Stimulated activated CD8-positive, alpha-beta memory T cell treated with anti-CD3 and anti-CD28 coated beads, Interleukin-12 subunit alpha, Interleukin-12 subunit beta, amount 100 ng/mL, for 1 hour (primary cell): ENCODE measurements at regions not wholly inside any gene's neighbourhood (a gene's known extent, or its start where the extent isn't known, plus 50 kb on each side); places are given as distances from the start of the nearest gene placed in this dataset.
"Not testable (repeated sequence)": the region's sequence is repeated elsewhere in the genome, so short reads cannot be mapped to it uniquely, and the experiment has no call there.

Source experiments
- DNase-seq: peaks from one replicate; pipeline ENCODE4 v3.0.0-alpha.2; 2020; ENCODE audit warnings: low read depth

DNA sequence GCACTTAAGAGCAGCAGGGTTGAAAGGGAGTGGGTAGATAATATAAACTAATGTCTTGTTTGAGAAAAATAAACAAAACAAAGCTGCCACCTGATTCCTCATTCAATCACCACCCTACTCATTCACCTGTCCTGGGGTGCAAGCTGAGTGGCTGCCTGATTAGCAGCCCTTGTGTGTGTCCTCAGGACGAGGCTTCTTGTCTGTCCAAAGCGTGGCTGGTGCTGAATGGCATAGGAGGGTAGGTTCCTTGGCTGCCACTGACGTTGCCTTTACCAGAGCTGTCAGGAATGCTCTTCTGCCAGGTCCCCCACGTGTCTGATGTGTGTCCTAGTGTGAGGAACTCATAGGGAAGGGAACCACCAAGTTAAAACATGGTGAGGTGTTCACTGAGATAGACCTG, 146.6 kb upstream of the SLC24A2 start:
- DNase-seq: no peak

DNA sequence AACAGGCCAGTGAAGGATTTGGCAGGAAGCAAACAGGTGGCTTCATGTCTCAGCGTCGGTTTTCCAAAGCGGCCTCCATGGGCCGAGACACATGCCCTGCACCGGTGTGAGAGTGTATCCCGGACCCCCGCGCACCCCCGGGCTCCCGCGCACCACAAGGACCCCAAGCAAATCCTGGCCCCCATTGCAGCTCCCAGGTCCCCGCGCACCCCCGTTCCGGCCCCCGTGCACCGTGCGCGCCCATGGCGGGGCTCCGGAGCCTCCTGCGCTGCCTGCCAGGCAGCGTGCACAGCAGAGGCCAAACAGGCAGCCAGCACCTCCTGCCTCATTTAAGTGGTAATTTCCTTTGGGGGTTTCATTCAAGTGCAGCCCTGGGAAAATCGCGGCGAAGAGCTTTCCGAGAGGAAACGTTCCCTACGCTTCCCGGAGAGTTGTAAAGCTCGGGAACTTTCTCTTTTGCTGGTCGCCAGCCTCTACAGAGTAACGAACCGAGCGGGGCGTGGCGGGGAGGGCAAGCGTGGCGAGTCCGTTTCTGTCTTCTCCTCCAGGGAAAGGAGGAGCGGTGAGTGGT, 145.5 kb upstream of the SLC24A2 start:
- no peak for DNase-seq

DNA sequence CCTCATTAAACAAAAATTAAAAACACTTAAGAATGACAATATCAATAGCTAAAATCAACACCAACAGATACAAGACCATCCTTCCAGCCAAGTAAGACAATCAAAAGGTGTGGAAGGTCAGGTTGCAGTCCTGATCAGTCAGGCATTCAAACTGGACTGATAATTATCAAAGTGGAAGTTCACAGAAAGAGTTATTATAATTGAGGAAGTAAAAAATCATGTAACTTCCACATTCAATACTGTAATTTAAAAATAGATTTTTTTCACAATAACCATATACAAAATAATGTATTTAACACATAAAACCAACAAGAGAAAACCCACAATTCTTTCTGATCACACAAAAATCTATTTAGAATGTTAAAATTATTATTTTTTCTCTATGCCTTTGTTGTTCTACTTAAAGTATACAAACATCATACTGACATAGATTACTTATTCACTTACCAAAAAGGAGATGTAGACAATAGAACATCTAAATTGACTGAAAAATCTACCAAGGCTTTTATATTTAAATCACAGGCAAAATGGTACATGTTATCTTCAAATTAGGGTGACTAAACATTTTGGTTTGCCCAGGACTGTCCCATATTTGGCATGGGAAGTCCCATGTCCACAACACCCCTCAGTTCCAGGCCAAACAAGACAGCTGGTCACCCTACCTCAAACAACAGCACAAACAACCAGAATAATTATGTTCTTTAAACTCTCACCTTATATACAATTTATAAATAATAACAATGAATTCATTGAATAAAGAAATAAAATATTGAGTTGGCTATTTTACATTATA, 142.5 kb upstream of the SLC24A2 start:
- DNase-seq: no peak

DNA sequence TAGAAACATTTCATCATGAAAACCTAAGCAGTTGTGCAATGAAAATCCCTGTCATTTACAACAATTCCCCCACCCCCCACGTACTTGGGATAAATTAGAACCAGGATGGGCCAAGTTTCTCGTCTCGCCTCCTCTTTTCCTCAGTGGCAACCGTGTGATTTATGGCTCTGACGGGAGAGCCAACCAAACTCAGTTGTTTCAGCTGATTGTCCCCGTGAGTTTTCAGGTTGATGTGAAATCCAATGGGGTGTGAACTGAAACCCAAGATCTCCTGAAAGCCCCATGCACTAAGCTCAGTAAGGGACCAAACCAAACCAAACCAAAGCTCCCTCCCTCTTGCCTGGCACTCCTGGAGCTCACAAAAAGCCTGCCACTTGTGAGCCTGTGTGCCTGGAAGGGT, 138.7 kb upstream of the SLC24A2 start:
- DNase-seq: no peak

DNA sequence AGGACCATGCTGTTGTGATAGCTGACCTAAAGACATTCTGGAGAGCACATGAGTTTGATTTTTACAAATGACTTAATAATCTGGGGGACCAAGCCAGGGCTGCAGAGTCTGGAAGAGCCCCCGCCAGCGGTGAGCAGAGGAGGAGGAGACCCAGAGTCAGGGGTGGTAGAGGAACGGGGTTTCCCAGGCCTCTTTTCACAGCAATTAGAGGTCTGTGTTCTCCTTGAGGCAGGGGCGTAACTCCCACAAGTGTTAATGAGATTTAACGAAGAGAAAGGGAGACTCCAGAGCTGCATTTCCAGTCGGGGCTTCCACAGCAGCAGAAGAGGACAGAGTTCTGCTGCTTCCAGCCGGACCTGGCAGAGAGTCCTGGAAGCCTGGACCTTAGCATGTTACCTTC, 137.9 kb upstream of the SLC24A2 start:
- no peak for DNase-seq

DNA sequence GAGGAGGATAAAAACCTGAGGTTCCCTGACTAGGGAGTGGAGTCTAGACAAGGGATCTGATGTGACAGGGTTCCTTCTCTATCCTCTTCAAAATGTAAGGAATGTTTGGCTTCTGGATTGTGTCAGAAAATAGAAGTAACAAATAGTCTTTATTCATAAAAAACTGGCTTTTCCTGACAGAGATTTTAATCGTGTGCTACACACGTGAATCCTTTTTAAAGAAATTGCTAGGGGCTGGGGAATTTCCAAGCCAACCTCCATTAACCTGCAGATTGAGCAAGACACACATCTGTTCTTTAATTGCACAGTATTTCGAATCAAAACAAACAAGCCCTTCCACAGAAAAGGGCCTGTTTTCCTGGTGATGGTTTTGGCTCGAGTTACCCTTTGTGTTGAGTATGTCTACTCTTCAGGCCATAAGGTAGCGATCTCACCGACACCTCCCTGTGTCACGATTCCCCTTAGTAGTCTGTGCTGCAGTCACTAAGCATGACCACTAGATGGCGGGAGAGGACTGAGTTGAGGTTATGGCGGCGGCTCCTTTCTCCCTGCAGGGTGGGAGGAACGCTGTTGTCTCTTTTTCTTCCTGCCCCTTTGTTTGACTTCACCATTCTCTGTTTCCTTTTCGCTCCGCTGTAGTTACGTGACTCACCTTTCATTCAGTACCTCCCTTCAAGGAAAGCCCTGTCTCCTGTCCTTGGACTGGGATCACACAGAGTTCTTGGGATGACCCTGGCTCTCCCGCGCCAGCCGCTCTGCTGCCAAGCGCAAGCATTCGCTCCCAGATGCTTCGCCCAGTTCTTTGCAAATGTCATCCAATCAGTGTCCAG, 137.1 kb upstream of the SLC24A2 start:
- peak; percentile 66 for DNase-seq

DNA sequence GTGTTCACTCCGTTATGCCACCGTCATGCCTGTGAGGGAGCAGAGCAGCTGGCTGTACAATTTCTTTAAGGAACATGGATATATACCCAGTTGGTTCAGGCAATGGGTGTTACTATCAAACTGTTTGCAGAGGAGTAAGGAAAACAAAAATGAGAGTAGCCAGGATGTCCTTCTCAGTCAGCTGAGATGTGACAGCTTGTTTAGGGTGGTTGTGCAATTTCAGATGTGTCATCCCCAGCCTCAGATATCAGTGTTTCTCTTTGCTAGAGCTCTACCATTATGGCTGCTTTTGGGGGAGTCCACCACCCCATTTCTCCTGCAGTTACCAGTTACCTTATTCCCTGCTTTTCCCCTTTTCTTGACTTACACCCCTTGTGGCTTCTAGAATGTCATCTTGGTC, 135.2 kb upstream of the SLC24A2 start:
- DNase-seq: no peak

DNA sequence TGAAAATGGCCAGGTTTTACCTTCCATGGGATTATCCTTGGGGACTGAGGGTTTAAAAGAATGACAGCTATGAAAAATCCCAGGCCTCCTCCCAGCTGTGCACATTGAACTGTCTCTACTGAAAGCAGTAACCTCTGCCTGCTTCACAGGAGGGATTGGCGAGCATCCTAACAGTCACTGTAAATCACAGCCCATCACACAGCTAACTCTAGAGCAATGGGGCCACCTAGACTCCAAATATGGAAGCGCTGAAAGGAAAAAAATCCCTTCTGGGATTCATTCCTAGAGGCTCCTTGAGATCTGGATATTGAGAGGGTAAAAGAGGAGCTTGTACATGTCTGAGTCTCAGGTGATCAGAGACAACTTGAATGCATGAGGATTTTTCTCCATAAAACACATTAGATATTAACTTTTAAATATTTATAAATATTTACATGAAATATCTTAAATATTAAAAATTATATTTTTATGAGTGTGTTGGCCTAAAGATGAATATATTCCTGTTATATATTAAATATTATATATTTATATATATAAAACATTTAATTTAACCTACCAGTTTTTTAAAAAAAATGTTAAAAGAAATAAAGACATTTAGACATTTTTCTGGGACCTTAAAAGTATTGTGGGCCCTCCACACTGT, 133.8 kb upstream of the SLC24A2 start:
- DNase-seq: no peak

DNA sequence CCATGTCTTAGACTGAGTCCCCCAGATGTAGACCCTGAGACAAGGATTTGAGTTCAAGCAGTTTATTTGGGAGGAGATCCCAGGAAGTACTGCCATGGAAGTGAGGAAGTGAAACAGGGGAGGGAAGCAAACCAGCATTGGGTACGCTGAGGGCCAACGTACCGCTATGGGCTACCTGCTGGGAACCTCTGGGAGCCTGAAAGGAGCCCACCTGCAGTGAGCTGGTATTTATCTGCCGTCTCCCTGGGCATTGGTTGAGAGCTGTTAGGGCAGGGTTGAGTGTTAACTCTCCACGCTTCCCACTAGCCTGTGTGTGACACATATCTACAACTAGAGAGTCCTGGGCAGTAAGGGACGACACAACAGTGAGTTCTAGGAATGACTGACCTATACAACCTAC, 131.6 kb upstream of the SLC24A2 start:
- no peak for DNase-seq

DNA sequence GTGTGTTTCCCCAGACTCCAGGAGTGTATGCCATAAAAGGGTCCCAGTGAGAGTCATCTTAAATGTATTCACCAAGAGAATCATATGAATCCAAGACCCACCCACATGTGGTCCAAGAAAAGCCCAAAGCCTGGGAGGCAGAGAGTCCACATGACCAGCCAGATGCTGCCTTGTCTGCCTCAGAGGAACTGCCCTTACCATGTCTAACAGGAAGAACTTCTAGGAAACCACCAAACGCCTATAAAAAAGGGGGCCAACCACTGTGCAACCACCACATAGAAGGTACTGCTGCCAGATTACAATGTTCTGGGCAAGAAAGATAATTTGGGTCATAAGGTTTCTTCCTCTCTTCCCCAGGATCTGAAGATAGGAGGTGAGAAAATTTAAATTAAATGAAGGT, 129.8 kb upstream of the SLC24A2 start:
- no peak for DNase-seq

DNA sequence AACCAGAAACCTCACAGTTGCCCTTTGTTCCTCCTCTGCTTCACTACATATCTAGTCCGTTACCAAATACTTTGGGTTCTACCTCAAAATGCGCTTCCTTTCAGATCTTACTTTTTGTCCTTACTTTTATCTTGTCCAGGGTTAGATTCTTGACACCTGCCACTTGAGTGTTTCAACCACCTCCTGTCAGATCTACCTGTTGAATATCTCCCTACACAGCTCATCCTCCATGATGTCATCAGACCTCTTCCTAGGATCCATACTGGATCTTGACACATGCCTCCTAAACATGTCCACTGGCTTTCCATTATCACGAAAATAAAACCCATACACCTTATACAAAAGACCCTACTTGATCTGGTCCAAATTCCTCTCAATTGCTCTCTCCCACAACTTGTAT, 125.2 kb upstream of the SLC24A2 start:
- no peak for DNase-seq

DNA sequence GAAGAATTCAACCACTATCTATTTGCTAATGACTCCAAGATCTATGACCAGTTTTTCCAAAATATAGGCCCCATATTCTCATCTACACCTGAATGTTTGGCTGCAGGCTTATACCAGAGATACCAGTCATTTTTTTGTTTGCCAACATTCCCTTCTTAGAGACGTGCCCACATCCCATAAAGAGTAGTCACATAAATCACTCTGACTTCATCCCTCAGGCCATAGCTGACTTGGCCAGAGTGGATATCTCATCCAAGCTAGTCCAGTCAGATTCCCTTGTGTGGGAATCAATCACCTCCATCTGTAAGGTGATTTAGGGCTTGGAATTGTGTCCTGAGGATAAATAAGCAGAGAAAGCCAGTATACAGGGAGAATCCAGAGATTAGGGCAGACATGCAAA, 124.3 kb upstream of the SLC24A2 start:
- DNase-seq: no peak

DNA sequence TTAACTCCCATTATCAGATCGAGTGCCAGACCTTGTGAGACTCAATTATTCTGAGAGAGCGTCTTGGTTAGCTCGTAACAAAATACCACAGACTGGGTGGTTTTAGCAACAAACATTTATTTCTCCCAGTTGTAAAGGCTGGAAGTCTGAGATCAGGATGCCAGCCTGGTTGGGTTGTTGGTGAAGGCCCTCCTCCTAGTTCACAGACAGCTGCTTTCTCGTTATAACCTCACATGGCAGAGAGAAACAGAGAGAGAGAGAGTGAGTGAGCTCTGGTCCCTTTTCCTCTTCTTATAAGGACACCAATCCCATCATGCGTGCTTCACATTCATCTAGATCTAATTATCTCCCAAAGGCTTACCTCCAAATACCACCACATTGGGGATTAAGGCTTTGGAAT, 114.2 kb upstream of the SLC24A2 start:
- DNase-seq: no peak

DNA sequence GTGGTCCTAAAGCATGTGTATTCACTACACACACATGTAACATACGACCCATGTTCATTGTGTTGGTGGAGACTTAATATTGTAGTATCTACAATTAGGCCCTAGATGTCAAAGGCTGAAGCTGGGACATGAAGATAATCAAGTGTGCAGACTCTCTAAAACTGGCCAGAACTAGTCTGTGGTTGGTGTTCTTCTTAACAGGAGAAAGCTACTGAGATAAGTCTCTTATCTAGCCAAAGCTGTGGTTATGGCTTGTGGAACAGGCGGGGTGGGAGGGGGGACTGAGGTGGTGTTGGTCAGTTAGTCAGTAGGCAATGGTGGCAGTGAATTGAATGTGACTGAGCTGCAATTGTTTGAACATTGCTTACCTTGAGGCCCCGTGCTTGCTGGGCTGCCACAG, 112.7 kb upstream of the SLC24A2 start:
- no peak for DNase-seq

DNA sequence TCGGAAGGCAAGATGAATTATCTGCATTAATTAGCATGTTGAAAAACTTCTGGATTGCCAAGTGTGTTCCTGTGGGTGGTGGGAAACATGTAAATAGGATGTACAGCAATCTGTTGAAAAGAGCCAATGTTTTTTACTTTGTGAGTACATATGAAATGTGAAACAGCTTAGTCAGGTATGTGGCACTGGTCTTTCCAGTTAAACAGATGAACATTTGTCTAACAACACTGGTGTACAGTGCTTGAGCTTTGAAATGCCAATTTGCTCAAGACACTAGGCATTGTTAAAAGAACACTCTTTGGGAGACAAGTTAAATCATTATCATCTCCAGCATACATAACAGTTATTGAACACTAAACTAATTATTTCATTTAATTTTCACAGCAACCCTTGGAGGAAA, 107.3 kb upstream of the SLC24A2 start:
- no peak for DNase-seq

DNA sequence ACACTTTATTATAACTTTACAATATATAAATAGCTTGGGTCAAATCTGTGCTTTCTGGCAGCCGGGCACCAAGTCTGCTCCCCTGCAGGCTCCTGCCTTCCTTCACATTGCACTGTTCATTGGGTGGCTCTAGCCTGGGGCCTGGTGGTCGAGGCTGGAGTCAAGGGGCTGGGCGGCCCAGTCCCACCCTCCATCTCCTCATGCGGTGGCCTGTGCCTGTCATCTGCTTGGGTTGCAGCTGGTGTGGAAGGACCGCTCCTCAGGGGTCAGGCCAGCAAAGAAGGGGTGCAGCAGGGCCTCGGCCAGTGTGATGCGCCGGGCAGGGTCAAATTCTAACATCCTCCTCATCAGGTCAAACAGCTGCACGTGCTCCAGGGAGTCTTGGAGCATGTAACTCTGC, 106.7 kb upstream of the SLC24A2 start:
- DNase-seq: not testable (repeated sequence)

DNA sequence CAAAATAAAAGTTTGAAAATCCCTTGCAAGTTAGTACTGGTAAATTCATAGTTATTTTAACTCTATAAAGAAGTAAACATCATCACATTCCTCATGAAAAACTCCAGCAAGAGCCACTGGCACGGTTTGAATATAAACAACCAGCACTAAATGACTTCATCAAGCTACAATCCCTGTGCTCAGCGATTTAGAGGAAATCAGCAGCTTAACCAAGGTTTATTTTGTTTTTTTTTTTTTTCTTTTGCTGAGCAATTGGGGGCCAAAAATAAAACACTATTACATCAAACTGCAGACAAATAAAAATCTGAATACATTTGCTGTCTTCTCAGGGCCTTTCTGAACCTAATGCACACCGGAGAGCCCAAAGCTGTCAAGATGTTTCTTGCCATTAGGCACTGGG, 106.2 kb upstream of the SLC24A2 start:
- no peak for DNase-seq

DNA sequence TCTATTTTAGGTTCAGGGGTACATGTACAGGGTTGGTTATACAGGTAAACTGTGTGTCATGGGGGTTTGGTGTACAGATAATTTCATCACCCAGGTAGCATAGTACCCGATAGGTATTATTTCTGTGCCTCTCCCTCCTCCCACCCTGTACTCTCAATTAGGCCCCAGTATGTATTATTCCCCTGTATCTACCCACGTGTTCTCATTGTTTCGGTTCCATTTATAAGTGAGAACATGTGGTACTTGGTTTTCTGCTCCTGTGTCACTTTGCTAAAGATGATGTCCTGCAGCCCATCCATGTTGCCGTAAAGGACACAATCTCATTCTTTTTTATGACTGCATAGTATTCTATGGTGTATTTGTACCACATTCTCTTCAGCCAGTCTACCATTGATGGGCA, 96.8 kb upstream of the SLC24A2 start:
- DNase-seq: no peak

DNA sequence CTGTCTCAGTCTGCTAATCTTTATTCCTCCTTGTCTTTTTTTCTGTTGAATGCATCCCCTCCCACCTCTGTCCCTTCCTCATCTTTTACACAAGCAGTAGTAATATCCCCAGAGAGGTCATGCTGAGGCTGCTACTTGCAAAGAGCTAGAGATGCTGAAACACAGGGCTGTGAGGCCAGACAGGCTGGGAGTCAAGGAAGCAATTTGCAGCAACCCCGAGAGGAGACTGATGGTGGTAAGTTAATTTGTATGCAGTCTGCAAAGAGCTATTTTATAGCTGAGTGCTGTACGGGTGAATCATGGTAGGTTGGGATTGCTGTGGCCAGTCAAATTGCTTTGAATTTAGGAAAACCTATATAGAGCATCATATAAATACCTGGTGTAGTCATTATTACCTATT, 90.2 kb upstream of the SLC24A2 start:
- DNase-seq: no peak

DNA sequence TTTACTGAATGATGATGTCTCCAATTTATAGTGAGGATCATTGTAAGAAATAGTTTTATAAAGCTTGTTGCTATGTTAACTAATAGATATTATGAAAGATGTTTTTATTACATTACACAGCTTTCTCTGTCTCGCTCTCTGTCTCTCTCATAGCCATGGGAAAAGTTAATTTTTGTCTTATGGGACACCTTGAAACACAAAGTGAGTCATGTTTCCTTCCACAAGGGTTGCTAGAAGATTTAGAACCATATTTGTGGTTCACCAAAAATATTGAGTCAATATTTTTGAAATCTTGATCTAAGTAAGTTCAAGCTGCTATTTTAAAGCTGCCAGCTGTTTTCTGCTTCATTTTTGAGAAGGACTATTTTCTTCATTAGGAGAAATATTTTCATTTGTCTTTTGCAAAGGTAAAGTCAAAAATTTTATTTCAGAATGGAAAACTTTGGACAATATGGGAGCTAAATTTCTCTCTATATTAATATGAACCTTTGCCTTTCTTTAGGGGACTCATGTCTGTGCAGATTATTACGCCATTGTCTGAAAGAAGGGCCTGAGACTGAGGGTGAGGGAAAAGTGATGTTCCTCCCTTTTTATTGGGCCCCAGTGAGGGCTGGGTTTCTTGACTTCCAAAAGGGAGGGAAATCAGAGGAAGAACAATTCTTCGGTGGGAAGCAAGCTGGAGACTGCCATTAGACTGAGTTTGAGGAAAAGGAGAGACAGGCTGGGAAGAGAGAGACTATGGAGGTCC, 87.9 kb upstream of the SLC24A2 start:
- DNase-seq: no peak

DNA sequence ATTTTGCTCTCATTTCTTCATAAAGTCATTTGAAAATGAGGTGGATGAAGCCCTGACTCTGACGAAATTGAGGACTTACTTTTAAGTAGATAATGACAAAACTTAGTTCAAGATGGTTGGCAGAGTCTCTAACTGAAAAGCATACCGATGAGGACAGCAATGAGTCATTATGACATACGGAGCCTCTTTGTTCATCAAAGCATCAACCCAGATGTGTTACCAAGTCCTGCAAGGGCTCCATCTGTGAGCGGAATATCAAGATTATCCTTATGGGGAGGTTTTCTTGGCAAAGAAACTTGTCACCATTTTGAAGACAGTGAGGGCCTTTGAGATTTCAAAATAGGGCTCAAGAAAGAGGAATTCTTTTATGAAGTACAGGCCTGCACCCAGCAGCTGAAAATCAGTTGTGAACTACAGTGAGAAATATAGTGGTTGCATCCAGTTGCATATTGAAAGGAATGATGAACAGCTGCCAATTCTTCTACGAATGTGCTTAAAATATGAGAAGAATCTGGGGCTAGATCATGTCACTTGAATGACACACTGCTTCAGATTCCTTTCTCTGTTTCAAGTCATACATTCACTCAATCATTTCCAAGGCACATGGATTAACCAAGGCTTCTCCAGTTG, 86.6 kb upstream of the SLC24A2 start:
- no peak for DNase-seq

DNA sequence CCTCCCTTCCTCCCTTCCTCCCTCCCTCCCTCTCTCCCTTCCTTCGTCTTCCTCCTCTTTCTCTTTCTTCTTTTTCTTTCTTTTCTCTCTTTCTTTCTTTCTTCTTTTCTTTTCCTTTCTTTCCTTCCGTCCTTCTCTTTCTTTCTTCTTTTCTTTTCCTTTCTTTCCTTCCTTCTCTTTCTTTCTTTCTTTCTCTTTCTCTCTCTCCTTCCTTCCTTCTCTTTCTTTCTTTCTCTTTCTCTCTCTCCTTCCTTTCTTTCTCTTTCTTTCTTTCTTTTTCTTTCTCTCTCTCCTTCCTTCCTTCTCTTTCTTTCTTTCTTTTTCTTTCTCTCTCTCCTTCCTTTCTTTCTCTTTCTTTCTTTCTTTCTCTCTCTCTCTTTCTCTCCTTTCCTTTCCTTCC, 84.4 kb upstream of the SLC24A2 start:
- not testable (repeated sequence) for DNase-seq
